K562 (cell line): ENCODE measurements at regions not wholly inside any gene's neighbourhood (a gene's known extent, or its start where the extent isn't known, plus 50 kb on each side); places are given as distances from the start of the nearest gene placed in this dataset.

Experiments used
- CHCHD3 ChIP-seq: fragments of 250-450 bp; sonication (Bioruptor Pico); IDR thresholded peaks from 2 replicates; pipeline ENCODE4 v2.1.2; 2022; ENCODE audit warnings: mild to moderate bottlenecking
- EP300 ChIP-seq: IDR thresholded peaks from 2 replicates; pipeline ENCODE4 v1.6.1; 2012; ENCODE audit warnings: low read length, improper control_type of control experiment
- EZH2 ChIP-seq: IDR thresholded peaks from 2 replicates; pipeline ENCODE4 v1.6.1; 2012; ENCODE audit warnings: low read depth, mild to moderate bottlenecking, inconsistent platforms, low read length, borderline replicate concordance
- HNRNPH1 ChIP-seq: fragments of 200-400 bp; formaldehyde crosslinking; optimal IDR thresholded peaks from 2 replicates; pipeline ENCODE3; 2017; ENCODE audit warnings: low read depth, mild to moderate bottlenecking, low read length, moderate library complexity
- POLR2A ChIP-seq: fragments of 450-650 bp; conservative IDR thresholded peaks from 2 replicates; pipeline ENCODE4 v1.6.1; 2016
- POLR2AphosphoS5 ChIP-seq: IDR thresholded peaks from 2 replicates; pipeline ENCODE4 v1.6.1; 2011; ENCODE audit warnings: mild to moderate bottlenecking, low read depth, low read length, moderate library complexity; ENCODE audit not compliant: control insufficient read depth, insufficient read depth
- TEAD2 ChIP-seq: fragments of 450-650 bp; IDR thresholded peaks from 2 replicates; pipeline ENCODE4 v1.6.1; 2016; ENCODE audit warnings: missing genetic modification characterization, control low read depth, missing compliant biosample characterization
- TF ChIP-seq, protein P1 (sequence below), 3 experiments: IDR thresholded peaks in 2 of 3; conservative IDR thresholded peaks in 1 of 3; 2 replicates each; pipeline ENCODE4 v1.5.1; 2011 to 2012; ENCODE audit warnings: low read length in 3 of 3, mild to moderate bottlenecking in 3 of 3, control low read depth in 2 of 3, improper control_type of control experiment in 1 of 3, inconsistent platforms in 1 of 3, low read depth in 1 of 3, mixed read lengths in 1 of 3, moderate library complexity in 1 of 3; ENCODE audit not compliant: insufficient read depth in 2 of 3
- TF ChIP-seq, protein P2 (sequence below): fragments of 450-650 bp; formaldehyde crosslinking; IDR thresholded peaks from 2 replicates; pipeline ENCODE4 v1.4.0; 2022; ENCODE audit warnings: mild to moderate bottlenecking, moderate library complexity

DNA sequence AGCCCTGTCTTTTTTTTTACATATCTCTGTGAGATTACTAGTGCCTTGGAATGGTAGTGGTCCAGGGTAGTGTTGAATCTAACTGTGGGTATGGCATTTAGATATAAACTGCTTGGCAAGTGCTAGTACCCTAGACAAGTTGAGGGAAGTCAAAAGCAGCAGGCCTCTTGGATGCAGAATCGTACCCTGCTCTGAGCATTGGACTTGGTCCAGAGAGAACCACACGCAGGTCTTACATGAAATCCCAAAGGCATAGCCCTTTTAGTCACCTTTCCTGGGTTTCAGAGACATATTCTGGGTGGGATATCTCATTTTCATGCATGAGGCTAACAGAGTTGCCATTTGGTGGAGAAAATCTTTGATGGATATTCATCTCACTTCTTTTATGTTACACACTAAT, 641.4 kb downstream of the PDCD6IP start:
- TF ChIP-seq EP300 (no peak), HNRNPH1 (no peak), CHCHD3 (CRISPR knock-in tag) (no peak), TEAD2 (no peak), POLR2AphosphoS5 (no peak), EZH2 (no peak), POLR2A (no peak)
- TF ChIP-seq, protein P1, sequence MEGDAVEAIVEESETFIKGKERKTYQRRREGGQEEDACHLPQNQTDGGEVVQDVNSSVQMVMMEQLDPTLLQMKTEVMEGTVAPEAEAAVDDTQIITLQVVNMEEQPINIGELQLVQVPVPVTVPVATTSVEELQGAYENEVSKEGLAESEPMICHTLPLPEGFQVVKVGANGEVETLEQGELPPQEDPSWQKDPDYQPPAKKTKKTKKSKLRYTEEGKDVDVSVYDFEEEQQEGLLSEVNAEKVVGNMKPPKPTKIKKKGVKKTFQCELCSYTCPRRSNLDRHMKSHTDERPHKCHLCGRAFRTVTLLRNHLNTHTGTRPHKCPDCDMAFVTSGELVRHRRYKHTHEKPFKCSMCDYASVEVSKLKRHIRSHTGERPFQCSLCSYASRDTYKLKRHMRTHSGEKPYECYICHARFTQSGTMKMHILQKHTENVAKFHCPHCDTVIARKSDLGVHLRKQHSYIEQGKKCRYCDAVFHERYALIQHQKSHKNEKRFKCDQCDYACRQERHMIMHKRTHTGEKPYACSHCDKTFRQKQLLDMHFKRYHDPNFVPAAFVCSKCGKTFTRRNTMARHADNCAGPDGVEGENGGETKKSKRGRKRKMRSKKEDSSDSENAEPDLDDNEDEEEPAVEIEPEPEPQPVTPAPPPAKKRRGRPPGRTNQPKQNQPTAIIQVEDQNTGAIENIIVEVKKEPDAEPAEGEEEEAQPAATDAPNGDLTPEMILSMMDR (IDR thresholded peaks at IDR 0.05 in 2 of 3, conservative IDR thresholded peaks at IDR 0.05 in 1 of 3; ENCODE audit: insufficient read depth in 2 of 3, low read depth in 1 of 3, low read length in 3 of 3) = no peak
- TF ChIP-seq, protein P2, sequence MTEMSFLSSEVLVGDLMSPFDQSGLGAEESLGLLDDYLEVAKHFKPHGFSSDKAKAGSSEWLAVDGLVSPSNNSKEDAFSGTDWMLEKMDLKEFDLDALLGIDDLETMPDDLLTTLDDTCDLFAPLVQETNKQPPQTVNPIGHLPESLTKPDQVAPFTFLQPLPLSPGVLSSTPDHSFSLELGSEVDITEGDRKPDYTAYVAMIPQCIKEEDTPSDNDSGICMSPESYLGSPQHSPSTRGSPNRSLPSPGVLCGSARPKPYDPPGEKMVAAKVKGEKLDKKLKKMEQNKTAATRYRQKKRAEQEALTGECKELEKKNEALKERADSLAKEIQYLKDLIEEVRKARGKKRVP (CRISPR knock-in tag) = no peak
